GM21423 (cell line): ENCODE measurements at regions not wholly inside any gene's neighbourhood (a gene's known extent, or its start where the extent isn't known, plus 50 kb on each side); places are given as distances from the start of the nearest gene placed in this dataset.

ENCODE experiments used
- ATAC-seq: cut with Tn5 transposase; IDR thresholded peaks from one replicate; pipeline ENCODE4 v1.9.1; 2021; ENCODE audit warnings: mild to moderate bottlenecking, moderate library complexity; ENCODE audit not compliant: unreplicated experiment

DNA sequence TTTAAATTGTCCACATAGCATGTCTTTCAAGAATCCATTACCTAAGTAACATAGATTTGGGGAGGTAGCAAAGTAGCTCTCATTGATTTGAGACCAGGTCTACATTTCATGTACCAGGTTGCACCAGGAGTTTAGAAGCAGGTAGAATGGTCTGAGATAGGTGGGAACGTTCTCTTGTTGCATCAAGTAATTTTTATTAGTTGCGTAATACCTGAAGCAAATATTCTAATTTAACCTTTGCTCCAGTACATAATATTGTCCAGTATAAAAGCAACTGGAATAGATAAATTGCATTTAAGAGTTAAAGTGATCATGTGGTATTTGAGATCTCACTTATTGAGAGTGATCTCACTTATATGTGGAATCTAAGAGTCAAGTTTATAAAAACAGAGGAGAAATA is 597.1 kb upstream of the PRMT6 start:
- ATAC-seq, result no peak

DNA sequence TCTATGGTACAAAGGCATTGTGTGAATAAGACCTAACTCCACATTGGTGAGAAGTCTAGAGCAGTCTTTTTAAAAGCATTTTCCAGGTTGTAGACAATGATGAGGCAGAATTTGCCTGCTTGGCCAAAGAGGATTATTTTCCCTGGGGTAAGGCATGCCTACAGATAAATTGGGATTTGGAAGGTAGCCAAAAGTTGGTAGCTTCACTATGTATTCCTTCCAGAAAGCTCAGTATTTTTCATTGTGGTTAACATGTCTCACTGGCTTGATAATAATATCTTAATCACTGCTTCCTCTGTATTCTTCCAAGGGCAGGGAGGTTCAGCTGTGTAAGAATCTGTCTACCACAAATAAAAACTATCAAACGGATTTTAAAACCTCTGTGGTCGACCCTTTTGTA is 590.8 kb upstream of the PRMT6 start:
- ATAC-seq, result no peak

DNA sequence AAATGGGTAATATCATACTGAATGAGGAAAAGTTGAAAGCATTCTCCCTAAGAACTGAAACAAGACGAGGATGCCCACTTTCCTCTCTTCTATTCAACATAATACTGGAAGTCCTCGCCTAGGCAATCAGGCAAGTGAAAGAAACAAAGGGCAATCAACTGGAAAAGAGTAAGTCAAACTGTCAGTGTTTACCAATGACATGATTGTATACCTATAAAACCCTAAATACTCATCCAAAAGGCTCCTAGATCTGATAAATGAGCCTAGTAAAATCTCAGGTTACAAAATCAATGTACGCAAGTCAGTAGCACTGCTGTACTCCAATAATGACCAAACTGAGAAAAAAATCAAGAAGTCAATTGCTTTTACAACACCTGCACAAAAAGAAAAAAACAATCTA is 575.8 kb upstream of the PRMT6 start:
- no peak for ATAC-seq

GRCh38 chr1:106492880-106493279 is 563.6 kb upstream of the PRMT6 start:
- ATAC-seq, result no peak

DNA sequence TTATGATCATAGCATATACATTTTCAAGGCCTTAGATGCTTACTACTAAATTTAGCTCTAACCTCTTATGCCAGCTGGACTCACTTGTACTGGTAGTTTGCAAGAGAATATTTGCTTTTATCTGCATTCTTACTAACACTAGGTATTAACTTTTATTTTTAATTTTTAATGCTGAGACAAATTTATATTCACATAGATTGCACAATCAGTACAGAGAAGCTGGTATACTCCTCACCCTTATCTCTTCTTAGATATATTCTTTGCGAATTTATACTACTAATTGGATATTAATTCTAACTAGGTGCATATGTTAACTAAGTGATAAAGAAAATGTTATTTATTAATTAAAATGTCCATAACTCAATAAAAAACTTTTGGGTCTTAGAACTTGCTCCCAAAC is 561.8 kb upstream of the PRMT6 start:
- ATAC-seq, result no peak

DNA sequence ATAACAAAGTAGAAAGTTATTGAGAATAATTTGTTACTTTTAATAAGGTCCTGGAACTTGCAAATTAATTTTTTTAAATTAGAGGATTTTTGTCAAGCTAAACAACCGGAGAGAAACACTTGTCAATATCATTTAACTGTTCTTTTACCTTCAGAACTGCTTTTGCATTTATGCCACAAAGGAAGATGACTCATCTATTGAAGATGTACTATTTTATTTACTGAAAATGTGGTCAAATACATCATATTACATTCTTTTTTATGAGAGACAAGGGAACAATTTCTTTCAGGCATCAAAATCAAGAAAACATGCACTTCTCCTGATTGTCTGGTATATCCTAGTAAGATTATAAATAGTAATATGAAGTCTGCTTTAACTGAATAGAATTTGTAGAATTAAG is 558.2 kb upstream of the PRMT6 start:
- no peak for ATAC-seq

DNA sequence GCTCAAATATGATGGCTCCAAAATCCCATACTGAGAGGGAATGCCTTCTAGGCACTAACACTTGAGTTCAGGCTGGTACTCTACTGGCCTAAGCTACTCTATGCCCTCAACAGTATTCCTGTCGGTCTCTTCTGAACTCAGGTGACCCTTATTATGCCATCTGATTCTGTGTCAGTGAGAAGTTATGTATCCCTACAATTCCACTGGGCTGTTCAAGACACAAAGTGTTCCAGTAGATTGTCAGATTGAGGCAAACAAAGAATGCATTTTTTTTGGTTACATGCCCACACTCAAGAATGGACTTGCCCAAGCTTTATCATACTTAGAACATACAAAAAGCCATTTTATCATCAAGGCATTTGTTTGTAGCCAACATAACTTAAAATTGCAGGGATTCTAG is 553.8 kb upstream of the PRMT6 start:
- no peak for ATAC-seq

DNA sequence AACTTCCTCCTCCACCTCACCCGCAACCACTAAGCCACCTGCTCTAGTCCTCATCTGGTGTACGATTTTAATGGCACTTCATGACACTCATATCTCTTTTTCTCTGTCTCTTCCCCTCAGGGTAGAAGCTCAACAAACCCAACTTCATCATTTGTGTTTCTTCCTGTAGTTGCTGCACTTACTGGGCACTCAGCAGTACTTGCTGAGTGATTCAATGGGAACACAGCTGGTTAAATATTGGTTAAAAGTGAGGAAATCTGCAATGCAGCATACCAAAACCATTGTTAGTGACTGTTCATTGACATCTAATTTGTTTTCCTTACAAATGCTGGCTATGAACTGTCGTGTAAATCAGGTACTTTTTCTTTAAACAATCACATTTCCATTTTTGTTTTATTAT is 541.1 kb upstream of the PRMT6 start:
- no peak for ATAC-seq

DNA sequence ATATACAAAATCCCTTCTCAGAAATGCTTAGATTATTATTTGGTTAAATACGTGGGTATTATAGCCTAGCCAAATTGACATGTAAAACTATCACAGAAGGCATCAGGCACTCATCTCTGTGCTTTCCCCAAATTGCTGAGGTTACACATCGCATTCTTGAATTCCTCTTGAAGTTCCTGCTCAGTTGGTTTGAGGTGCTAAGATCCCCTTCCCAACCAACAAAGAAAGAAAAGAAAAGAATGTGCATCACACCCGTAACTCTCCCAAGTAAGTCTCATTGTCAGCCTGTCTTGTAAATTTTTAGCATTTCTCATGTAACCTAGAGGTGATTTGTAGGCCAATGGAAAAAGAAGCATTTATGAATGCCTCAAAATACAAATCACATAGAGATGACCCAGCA is 539.2 kb upstream of the PRMT6 start:
- no peak for ATAC-seq

DNA sequence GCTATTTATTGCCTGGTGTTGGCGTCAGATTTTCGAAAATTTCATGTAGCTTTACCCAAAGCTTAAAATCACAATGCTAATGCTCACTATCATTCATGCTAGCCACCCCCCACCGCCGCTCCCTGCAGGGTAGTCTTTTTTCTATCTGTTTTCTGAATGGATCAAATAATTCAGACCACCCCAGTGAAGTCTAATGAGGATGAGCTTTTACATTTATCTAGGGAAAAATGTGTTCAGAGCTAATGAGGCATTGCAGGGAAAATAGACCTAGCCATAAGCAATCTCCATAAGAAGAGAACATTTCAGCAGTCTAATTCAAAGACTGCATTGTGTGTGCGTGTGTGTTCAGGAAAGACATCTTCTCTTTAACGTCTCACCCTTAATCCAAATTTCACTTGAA is 533.0 kb upstream of the PRMT6 start:
- ATAC-seq, result no peak

GRCh38 chr1:106524631-106525030 is 531.8 kb upstream of the PRMT6 start:
- no peak for ATAC-seq

- ATAC-seq, result no peak
Observed at GRCh38 chr1:106526650-106527049, 529.8 kb upstream of the PRMT6 start.

DNA sequence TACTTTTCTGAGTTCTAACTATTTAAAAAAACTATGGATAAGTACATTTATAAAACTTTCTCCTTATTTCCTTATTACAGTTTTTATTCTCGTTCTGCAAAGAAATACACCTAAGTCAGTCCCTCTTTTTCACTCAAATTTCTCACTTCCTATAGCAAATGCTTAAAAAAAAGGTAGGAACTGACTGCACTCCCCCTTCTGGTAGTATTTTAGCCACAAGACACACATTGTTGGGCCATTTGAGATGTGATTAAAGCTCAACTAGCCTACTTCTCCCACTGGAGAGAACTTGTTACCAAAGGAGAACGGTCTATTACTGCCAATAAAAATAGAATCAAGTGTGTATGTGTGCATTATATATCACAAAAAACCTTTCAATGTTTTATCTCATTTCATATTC is 521.9 kb upstream of the PRMT6 start:
- ATAC-seq, result no peak

DNA sequence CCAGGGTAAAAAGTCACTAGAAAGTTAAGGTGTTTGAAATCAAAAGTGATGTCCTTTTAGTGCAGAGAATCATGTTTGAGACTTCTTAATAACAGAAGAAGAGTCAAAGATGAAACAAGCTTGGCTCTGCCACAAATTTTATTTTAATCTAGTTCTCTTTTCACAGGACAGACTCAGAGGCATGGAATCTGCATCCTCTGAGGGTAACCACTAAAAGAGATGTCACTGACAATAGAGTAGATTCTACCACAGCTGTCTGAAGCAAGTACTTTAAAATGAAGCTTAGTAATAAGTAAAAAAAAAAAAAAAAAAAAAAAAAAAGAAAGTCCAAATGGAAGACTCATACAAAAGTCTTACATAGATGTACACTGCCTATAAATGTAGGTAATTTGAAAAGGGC is 519.7 kb upstream of the PRMT6 start:
- no peak for ATAC-seq

DNA sequence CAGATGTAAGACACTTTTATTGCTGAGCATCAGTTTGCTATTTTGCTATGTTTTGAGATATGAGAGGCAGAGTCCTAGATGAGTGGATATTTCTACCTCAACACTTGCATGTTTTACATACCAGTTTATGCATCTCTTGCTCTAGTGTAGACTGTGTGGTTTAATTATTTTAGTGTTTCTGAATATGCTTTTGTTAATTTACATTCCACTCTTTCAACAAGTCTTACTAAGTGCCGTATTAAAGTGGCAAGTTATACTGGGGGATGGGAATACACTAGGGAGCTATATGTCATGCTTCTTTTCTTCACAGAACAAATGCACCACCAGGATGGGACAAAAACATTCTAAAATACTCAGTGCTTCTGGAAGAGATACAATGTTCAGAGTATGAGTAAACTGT is 507.7 kb upstream of the PRMT6 start:
- ATAC-seq, result no peak

GRCh38 chr1:106554294-106554693 is 502.2 kb upstream of the PRMT6 start:
- ATAC-seq, result no peak

- ATAC-seq, result no peak
Observed at GRCh38 chr1:106555571-106555970, 500.9 kb upstream of the PRMT6 start.

GRCh38 chr1:106564192-106564591 is 492.3 kb upstream of the PRMT6 start:
- no peak for ATAC-seq

GRCh38 chr1:106568201-106568974 is 488.1 kb upstream of the PRMT6 start:
- ATAC-seq, result no peak

DNA sequence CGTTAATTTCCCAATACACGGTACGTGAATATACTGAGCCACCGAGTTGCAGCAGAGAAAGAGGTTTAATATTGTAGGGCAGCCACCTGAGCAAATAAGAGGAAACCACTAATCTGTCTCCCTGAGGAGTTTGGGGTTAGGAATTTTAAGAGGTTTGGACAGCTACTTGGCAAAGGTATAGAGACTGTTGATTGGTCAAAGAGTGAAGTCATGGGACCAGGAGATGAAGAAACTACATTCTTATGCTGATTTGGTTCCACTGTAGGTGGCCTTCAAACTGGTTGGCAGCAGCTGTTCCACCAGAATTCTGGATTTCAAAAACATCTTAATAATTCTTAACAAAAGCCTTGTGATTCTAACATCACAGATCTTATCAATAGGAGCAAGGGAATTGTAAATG is 485.4 kb upstream of the PRMT6 start:
- no peak for ATAC-seq

GRCh38 chr1:106584107-106584506 is 472.4 kb upstream of the PRMT6 start:
- ATAC-seq, result no peak

DNA sequence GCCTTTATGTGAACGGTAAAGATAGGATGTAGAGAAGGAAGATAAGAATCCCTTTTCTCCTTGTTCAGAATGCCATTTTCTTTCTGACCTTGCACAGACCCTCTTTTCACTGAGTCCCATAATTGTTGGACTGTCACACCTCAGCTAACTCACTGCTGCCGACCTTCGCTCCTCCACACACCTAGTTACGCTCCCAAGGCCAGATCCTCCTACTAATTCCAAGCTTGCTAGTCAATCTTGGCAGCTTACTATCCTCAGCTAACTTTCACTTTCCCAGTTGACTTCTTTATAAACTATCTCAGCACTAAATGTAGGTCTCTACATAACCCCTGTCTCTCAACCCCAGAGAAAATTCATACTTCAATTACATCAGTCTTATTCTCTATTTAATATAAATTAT is 471.8 kb upstream of the PRMT6 start:
- no peak for ATAC-seq

GRCh38 chr1:106600626-106601025 is 455.8 kb upstream of the PRMT6 start:
- no peak for ATAC-seq
